IPS-18c (cell line): ENCODE measurements at regions not wholly inside any gene's neighbourhood (a gene's known extent, or its start where the extent isn't known, plus 50 kb on each side); places are given as distances from the start of the nearest gene placed in this dataset.

Experiments used
- H3K4me3 ChIP-seq: 2 replicates; pipeline ENCODE4 v1.7.0; 2013; ENCODE audit warnings: low read depth, mild to moderate bottlenecking, low read length, moderate library complexity; ENCODE audit not compliant: insufficient read depth
- H3K9me3 ChIP-seq: one replicate; pipeline ENCODE4 v1.6.1; 2013; ENCODE audit warnings: mild to moderate bottlenecking, low read length, moderate library complexity; ENCODE audit not compliant: control insufficient read depth, insufficient read depth

DNA sequence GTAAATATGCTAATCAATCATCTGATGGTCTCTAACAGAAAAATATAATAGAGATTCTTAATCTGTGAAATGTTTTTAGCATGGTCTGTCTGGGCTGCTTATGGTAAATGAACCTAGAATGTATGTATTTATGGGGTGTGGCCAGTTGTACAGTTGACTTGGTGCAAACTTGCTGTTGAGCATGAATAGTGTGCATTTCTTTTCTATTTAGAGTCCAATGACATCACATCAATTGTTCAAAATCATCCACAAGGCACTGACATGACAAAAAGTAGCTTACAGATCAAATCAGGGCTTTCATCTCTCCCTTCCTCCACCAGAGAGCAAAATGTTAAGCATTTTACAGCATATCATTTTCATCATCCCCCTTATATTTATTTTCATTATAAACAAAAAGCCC lies 1010.3 kb downstream of the KCNT2 start:
- Histone ChIP-seq H3K4me3 (no peak overlapping the region), H3K9me3 (no peaks in the 10 kb centered on the region)

DNA sequence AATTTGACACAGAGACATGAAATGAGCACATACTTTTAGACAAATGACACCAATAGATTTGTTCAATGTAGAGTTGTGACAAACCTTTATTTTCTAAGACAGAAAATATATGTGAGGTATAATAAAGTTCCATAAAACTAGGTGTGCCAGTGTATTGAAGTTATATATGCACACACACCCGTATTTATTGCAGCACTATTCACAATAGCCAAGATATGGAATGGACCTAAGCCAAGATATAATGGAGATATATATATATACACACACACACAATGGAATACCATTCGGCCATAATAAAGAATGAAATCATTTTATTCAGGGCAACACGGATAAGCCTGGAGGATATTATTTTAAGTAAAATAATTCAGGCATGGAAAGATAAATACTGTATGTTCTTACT lies 1013.5 kb downstream of the KCNT2 start:
- no peak overlapping the region for H3K4me3 ChIP-seq
- H3K9me3 ChIP-seq: no peaks in the 10 kb centered on the region

DNA sequence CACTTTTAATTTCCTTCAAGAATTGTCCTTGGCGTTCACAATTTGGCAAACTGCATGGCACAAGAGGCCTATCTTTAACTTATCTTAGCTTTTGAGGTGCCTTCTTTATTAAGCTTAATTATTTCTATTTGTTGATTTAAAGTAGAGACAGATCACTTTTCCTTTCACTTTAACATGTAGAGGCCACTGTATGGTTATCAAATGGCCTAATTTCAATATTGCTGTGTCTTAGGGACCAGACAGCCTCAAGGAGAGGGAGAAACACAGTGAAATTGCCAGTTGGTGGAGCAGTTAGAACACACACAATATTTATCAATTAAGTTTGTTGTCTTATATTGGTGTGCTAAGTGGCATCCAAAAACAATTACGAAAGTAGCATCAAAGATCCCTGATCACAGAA lies 1013.9 kb downstream of the KCNT2 start:
- Histone ChIP-seq H3K9me3 (no peaks in the 10 kb centered on the region), H3K4me3 (no peak overlapping the region)

DNA sequence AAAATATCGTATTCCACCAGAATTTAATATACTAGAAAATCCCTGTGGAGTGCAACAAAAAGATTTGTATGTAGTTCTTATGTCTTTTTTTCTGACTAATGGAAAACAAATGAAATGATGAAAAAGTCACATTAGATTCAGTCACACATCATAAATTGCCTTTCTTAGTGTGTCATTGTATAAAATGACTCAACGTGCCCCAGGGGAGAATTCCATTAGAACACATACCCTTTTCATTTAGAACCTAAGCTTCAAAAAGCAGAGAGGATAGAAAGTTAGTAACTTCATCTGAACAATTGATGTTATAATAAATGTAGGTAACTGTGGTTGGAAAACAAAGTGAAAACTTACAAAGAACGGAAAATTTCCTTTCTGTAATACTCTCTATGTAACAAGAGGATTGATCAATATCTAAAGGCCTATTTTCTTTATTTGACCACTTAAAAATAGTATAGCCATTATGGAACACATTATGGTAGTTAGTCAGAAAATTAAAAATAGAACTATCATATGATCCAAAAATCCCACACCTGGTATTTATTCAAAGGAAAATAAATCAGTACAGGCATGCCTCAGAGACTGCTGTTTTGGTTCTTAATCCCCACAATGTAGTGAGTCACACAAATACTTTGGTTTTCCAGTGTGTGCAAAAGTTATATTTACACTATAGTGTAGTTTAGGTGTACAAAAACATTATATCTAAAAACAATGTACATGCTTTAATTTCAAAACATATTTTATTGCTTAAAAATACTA lies 1016.1 kb downstream of the KCNT2 start:
- Histone ChIP-seq H3K4me3 (no peak overlapping the region), H3K9me3 (no peaks in the 10 kb centered on the region)

DNA sequence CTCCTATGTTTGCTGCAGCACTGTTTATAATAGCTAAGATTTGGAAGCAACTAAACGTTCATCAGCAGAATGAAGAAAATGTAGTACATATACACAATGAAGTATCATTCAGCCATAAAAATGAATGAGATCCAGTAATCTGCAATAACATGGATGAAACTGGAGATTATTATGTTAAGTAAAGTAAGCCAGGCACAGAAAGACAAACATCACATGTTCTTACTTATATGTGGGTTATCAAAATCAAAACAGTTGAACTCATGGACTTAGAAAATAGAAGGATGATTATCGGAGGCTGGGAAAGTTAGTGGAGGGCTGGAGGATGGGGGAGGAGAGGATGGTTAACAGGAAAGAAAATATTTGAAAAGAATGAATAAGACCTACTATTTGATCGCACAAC lies 1017.6 kb downstream of the KCNT2 start:
- Histone ChIP-seq H3K4me3 (no peak overlapping the region), H3K9me3 (no peaks in the 10 kb centered on the region)

DNA sequence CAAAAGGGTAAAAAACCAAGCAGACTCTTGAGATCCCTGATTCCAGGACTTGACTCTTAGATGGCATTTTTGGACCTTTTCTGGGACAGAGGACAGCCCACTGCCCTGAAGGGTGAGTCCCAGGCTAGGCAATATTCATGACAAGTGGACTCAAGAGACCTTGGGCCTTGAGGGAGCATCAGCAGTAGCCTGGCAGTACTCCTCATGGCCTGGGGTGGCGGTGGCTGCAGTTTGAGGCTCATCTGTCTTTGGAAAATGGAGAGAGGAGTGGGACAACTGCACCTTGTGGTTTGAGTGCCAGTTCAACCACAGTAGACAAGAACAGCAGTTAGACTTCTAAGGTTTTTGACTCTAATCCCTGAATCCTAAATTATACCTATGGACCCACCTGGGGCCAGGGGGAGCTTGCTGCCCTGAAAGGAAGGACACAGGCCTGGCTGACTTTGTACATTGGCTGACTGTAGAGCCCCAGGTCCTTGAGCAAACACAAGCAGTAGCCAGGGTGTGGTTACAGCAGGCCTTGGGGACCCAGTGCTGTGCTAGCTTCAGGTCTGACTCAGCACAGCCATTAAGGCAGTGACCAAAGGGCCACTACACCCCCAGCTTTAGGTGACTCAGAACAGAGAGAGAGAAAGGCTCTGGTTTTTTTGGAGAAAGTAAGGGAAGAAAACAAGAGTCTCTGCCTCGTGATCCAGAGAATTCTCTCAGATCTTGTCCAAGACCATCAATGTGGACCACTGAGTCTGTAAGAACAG lies 1023.2 kb downstream of the KCNT2 start:
- H3K4me3 ChIP-seq: no peak overlapping the region
- H3K9me3 ChIP-seq: peaks cover 5% of the 10 kb centered on the region

DNA sequence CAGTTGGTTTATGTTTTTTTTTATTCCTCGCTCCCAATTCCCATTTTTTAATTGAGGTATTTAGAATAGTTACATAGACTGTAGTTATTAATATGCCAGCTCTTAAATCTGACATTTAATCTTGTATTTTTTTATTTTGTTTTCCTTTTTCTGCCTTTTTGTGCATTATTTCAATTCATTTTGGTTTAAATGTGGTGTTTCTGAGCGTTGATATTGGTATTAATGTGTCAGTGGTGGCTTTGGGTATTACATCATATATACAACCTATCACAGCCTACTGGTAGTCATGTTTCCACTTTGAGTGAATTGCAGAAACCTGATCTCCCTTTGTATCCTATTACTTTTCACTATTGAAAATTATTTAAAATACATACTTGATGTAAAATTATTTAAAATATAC lies 1027.3 kb downstream of the KCNT2 start:
- no peak overlapping the region for H3K4me3 ChIP-seq

DNA sequence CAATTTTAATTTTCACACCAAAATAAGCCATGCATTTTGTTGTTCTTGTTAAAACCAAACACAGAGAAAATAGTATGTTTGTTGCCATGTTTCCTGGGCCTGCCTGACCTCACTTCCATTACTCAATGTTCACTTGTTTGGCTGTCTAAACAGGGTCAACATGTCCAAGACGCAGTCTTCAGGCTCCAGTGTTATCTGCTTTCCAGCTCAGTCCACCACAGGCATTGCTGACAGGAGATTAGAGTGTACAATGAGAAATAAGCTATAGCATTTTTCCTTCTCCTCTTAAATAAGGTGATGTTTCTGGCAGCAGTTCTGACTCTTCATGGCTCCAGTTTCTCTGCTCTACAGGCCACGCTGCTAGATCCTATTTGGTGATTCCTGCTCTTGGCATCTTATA lies 1030.5 kb downstream of the KCNT2 start:
- no peak overlapping the region for H3K4me3 ChIP-seq
- no peaks in the 10 kb centered on the region for H3K9me3 ChIP-seq

More for the DNA sequence above, 1027.3 kb downstream of the KCNT2 start:
- peaks cover 5% of the 10 kb centered on the region for H3K9me3 ChIP-seq

DNA sequence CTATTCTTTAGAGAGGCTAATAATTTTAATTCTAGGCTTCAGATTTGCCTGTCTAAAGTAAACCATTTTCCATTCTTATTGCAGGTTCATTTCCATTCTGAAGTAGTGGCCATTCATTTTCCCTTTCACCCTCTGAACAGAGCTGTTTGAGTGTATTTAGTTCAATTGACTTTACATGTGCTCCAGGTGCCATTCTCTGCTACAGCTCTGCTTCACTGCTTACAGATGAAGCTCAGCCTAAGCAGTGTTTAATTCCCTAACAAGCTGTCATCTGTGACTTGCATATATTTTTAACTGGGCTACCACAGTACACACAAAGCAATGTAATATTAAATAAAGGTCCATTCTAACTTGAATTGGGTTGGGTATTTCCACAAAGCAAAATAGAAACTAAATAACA lies 1031.6 kb downstream of the KCNT2 start:
- Histone ChIP-seq H3K9me3 (no peaks in the 10 kb centered on the region), H3K4me3 (no peak overlapping the region)

DNA sequence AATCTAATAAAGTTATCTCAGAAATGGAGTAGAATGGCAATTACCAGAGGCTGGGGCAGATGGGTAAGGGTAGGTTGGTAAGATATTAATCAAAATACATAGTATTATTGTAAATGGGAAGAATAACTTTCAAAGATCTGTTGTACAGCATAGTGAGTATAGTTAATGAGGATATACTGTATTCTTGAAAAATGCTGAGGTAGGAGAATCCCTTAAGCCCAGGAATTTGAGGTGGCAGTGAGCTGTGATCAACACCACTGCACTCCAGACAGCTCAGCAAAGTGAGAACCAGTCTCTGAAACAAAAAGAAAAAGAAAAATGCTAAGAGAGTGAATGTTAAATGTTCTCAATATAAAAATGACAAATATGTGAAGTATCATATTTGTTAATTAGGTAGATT lies 1033.7 kb downstream of the KCNT2 start:
- Histone ChIP-seq H3K4me3 (no peak overlapping the region), H3K9me3 (no peaks in the 10 kb centered on the region)

DNA sequence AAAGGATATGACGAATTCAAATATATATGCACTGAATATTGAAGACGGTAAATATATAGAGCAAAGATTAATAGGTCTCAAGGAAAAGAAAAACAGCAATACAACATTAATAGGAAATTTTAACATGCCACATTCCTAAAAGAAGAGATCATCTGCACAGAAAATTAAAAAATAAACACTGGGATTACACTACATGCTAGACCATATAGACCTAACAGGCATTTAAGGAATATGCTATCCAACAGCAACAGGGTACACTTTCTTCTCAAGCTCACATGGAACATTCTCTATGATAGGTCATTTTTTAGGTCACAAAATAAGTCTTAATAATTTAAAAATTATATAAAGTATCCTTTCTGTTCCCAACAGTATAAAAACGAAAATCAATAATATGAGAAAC lies 1038.3 kb downstream of the KCNT2 start:
- H3K4me3 ChIP-seq: no peak overlapping the region
- H3K9me3 ChIP-seq: no peaks in the 10 kb centered on the region

DNA sequence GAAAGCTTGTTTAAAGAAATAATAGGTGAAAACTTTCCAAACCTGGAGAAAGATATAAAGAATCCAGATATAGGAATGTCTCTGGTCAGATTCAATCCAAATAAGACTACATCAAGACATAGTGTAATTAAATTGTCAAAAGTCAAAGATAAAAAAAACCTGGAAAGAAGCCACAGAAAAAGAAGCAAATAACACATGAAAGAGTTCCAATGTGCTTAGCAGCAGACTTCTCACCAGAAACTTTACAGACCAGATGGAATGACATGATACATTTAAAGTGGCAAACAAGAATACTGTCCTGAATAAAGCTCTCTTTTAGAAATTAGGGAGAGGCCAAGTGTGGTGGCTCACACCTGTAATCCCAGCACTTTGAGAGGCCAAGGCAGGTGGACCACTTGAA lies 1039.9 kb downstream of the KCNT2 start:
- Histone ChIP-seq H3K9me3 (no peaks in the 10 kb centered on the region), H3K4me3 (no peak overlapping the region)

DNA sequence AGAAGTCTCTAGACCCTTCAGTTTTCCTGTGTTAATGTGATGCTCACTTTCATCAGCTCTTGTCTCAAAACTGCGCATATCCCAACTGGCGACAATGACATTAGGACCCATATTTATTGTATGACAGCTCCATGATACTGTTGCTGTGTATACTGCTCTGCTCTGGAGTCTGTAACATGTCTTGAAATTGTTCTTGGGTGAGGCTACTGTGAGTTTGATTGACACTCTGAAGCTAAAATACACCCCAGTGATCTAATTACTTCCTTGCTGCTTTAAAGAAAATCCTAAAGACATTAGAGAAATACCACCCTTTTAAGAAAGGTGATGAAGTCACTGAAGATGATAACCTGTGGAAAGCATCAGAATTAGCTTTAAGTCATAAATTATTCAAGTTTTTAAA lies 1046.2 kb downstream of the KCNT2 start:
- no peak overlapping the region for H3K4me3 ChIP-seq
- no peaks in the 10 kb centered on the region for H3K9me3 ChIP-seq

DNA sequence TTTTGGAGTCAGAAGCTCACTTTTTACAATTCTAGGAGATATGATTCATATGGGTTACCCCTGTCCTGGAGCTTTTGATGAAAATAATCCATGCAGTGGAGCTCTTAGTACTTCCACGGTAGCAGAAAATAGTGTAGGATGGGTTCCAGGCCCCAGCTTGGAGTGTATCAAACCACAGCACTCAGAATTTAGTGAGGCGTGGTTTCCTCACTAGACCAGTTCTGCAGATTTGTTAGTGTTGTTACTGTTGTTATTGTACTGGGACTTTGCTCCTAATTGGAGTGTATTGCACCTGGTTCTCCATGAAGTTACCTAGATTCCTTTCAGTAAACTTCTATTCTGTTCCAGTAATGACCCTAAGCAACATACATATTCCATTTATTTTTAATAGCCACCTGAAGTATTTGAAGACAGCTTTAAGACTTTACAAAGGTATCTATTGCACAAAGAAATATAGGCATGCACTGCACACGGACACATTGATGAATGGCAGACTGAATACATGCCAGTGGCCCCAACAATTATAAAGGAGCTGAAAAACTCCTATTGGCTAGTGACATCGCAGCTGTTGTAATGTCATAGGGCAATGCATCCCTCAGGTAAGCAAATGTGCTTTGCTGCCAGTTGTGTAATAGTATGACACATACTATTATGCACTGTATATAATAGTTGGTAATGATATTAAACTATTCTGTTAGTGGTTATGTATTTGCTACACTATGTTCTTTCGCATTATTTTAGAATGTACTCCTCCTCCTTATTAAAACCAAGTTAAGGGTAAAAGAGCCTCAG lies 1058.0 kb downstream of the KCNT2 start:
- H3K4me3 ChIP-seq: no peak overlapping the region
- no peaks in the 10 kb centered on the region for H3K9me3 ChIP-seq

DNA sequence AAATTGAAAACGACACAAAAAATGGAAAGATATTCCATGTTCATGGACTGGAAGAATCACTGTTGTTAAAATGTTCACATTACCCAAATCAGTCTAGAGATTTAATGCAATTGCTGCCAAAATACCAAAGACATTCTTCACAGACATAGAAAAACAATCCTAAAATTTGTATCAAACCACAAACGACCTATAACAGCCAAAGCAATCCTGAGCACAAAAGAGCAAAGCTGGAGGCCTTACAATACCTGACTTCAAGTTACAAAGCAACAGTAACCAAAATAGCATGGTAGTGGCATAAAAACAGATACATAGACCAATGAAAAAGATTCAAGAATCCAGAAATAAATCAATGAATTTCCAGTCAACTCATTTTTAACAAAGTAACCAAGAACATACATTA lies 1077.3 kb downstream of the KCNT2 start:
- H3K4me3 ChIP-seq: no peak overlapping the region

DNA sequence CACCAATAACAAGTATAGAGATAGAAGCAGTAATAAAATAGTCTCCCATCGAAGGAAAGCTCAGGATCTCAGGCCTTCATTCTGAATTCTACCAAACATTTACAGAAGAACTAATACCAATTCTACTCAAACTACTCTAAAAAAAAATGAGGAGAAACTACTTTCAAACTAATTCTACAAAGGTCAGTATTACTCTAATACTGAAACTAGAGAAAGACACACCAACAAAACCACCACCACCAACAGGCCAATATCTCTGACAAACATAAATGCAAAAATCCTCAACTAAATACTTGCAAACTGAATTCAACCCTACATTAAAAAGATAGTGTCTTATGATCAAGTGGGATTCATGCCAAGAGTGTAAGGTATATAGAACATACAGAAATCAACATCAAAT lies 1078.4 kb downstream of the KCNT2 start:
- Histone ChIP-seq H3K9me3 (no peaks in the 10 kb centered on the region), H3K4me3 (no peak overlapping the region)

More for the DNA sequence above, 1077.3 kb downstream of the KCNT2 start:
- H3K9me3 ChIP-seq: no peaks in the 10 kb centered on the region

DNA sequence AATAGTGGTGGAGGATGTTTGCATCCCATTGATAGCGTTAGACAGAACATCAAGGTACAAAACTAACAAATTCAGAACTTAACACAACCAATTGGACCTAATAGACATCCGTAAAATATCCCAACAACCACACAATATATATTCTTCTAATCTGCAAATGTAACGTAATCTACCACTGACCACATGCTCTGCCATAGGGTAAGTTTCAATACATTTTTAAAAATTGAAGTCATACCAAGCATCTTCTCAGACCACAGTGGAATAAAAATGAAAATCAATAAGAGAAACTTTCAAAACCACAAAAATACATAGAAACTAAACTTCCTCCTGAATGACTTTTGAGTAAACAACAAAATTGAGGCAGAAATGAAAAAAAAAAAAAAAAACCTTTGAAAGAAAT lies 1087.5 kb downstream of the KCNT2 start:
- no peak overlapping the region for H3K4me3 ChIP-seq
- no peaks in the 10 kb centered on the region for H3K9me3 ChIP-seq

DNA sequence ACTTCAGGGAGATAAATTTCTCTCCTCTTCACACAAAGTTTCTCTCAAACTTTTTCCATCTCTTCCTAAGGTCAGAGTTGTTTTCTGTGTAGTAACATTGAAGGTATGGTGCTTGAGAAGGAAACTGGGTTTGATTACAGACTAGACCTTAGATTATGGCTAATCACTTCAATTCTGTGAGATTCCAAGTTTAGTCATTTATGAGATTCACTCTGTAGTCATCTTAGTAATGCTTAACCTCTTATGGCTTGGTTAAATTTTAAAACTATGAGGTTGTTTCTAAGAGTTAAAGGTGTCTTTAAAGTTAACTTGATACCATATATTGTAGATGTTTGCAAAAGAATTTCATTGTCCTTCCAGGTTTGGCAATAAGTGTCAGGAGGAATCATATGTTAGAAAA lies 1092.2 kb downstream of the KCNT2 start:
- no peak overlapping the region for H3K4me3 ChIP-seq

More for the DNA sequence above, 1092.2 kb downstream of the KCNT2 start:
- no peaks in the 10 kb centered on the region for H3K9me3 ChIP-seq
